Stimulated activated CD4-positive, alpha-beta T cell treated with anti-CD3 and anti-CD28 coated beads, Interleukin-4, amount 100 ng/mL, for 24 hours (primary cell): ENCODE measurements at regions not wholly inside any gene's neighbourhood (a gene's known extent, or its start where the extent isn't known, plus 50 kb on each side); places are given as distances from the start of the nearest gene placed in this dataset.

Experiments
- DNase-seq: peaks from one replicate; pipeline ENCODE4 v3.0.0-alpha.2; 2020

DNA sequence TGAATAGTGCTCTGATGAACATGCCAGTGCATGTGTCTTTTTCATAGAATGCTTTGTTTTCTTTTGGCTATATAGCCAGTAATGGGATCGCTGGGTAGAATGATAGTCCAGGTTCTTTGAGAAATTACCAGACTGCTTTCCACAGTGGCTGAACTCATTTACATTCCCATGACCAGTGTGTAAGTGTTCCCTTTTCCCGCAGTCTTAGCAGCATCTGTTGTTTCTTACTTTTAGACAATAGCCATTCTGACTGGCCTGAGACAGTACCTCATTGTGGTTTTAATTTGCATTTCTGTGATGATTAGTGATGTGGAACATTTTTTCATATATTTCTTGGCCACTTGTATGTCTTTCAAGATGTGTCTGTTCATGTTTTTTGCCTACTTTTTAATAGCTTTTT lies 784.5 kb downstream of the USP25 start:
- DNase-seq, result no peak

DNA sequence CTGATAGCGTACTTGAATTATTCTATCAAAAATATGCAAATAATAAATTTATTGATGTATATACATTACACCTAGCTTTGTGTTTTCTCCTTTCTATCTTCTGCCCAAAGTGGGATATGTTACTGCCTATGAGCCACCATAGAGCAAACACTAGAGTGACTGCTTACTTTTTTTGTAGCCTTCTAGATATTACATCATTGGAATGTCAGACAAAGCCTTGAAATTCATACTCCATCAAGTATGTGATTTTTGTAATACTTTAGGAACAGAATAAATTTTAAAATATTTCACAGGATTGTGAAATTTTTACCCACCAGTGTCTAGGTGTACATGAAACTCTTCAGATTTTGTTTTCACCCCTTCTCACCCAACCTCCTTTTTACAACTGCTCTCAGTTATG lies 787.6 kb downstream of the USP25 start:
- no peak for DNase-seq

DNA sequence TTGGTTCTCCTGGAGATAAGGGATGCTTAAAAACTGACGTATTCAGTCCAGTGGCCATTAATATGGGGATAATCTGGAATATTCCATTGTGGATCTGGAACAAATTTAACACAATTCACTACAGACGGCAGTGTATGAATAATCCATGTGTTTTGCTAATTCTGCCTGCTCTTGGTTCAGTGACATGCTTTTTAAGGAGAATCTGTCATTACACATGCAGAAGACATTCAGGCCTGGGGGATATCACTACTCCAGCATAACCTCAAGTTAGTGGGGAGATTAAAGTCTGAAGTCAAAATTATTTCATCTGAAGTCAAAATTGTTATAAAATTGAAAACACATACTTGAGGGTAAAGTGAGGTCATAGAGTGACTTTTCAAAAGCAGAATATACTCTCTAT lies 789.3 kb downstream of the USP25 start:
- DNase-seq, result no peak

DNA sequence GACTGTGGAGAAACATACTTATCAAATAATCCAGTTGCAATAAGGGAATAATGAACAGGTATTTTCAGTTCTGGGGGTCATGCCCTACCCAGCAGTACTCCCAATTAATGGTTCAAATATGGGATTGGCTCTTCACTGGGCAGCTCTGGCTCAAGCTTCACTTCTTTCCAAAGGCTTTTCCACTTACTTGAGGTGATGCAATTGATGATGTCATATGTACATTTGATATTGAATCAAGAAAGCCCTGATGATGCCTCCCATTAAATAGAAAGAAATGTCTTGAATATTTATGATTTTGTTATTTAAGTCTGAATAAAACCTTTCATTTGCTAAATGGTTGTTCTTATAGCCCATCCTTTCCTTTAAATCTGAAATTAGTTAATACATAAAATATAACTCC lies 789.9 kb downstream of the USP25 start:
- DNase-seq, result no peak

DNA sequence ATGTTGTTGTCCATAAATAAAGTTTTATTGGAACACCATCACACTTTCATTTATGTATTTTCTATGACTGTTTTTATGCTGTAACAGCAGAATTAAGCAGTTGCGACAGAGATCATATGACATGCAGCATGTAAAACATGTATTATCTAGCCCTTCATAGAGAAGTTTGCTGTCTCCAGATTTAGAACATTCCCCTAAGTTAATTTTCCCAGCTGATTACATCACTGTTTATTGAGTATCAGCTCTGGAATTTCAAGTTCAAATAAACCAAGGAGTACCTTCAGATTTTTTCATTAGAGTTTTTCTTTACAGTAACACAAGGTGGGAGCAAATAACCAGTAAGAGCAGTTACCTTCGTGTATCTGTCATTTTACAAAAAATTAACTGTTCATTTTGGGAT lies 792.8 kb downstream of the USP25 start:
- no peak for DNase-seq

DNA sequence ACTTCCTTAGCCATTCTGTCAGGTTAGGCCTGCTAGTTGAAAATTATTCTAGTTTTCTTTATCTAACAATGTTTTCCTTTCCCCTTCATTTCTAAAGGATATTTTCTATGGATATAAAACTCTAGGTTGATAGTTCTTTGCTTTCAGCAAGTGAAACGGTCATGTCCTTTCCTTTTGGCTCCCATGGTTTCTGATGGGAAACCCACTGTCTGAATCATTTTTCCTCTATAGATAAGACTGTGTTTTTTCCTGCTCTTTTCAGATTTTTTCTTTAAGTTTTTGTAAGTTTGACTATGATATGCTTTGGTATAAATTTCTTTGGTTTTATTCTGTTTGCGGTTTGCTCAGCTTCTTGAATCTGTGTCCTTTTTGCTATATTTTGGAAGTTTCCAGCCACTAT lies 800.9 kb downstream of the USP25 start:
- DNase-seq, result no peak

DNA sequence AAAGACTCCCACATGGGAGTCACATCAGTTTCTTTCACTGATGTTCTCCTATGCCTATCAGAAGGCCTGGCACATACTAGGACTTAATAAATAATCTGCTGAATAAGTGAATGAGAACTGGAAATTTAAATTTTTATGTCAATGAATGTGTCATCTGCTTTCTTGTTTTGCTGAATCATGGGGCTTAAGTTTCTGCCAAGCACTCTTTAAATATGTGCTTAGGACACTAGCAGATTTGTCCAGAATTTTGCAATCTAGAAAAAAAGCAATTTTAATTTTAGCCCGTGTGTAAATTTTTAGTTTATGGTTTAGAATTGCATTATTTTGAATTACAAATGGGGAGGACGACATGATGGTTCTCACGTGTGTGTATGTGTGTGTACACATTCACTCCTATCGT lies 803.1 kb downstream of the USP25 start:
- no peak for DNase-seq

DNA sequence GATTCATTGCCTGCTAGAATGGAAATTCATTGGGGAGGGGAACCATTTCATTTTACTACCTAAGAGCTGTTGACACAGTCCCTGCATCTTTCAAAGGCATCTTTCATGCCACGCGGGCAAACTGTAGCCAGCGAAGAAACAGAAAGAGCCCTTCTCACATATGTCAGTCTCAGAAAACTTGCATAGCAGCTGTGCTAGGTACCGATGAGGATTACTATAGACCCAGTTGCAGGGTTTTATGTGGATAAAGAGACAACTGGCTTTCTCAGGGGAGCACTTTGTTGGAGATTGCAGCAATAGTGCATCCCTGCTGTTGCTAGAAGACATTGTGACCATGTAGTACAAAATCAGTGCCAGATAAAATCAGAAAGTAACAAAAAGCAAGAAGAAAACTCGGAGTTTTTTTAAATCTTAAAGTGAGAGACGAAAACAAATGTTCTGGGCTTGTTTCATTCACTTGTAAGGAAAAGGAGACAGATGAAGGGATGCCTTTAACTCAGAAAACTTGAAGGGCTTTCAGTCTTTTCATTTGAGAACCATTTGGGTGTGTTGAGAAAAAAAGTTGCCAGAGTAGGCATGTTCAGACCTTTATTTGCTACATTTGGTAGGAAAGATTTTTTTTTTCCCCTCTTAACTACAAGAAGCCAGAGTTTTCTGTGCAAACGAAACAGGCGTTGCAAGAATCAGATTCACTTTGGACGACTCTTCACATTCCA lies 804.1 kb downstream of the USP25 start:
- DNase-seq, result no peak

DNA sequence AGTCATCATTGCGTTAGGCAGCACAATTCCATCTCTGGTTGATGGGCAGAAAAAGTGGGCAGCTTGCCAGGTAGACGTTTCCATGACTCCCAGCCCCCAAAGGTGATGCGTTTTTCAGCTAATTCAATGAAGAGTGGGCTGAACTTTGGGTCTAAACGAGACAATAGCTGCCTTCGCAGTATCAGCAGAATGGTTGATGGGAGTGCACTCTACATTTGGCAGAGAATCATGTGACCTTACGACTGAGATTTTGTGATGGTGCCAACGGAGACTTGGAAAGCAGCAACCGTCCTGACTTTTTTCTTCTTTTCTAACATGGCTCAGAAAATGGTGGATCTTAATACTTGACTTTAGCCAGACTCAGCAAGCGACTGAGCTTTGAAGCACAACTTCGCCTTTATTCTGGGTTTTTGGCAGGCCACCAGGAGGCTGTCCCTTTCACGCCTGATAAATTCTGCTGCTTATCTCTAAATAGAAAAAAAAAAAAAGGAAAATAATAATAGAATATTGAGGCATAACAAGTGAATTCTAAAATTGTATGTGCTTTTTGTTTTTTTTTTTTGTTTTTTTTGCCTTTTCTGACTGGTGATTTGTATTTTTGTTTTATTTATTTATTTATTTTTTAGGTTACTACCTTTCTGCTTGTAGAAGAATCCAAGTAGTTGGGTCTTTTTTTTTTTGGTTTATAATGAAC lies 804.8 kb downstream of the USP25 start:
- DNase-seq, result no peak

DNA sequence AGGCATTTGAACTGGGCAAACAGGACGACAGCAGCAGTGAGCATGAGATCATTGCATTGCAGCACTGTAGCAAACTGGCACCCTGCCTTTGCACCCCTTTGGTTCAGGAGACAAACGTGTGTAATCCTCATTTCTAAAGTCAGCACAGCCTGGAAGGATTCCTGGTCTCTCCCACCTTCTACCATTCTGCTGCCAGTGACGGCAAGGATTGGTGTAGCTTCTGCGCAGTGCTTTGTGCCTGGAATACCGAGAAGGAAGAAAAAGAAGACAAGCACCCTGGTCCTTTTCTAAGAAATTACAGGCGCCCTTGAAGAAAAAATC lies 805.3 kb downstream of the USP25 start:
- no peak for DNase-seq

DNA sequence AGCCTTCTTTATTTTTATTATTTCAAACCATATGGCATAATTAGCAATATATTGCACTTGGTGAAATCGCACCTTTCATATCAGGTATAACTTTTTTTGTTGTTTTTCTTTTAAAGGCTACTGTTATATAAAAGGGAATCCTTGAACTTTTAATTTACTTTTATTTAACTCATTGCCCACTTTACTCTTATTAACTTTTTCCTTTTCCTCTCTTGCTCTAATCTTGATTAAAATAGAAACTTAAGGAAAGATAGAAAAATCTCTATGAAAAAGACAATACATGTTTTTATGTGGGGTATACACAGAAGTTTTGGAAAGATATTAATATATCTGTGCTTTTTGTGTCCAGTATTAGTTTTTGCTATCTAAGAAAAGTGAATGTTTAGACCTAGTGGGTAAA lies 805.8 kb downstream of the USP25 start:
- no peak for DNase-seq

DNA sequence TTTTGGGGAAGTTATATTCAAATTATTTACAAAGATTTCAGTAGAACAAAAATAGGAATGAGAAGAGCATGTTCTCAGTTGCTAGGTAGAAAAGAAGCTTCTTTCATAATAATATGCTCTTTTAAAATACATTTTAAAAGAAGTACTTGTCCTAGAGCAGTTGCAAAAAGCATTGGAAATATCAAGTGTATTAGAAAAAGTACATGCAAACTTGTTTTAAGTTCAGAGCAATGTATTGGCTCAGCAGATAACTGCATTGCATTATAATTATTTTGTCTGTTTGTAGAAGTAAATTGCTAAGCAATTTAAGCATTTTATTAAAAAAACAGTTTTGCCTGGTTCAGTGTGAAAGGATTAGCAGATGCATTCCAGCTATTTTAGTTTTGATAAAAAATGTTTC lies 806.4 kb downstream of the USP25 start:
- DNase-seq, result no peak

DNA sequence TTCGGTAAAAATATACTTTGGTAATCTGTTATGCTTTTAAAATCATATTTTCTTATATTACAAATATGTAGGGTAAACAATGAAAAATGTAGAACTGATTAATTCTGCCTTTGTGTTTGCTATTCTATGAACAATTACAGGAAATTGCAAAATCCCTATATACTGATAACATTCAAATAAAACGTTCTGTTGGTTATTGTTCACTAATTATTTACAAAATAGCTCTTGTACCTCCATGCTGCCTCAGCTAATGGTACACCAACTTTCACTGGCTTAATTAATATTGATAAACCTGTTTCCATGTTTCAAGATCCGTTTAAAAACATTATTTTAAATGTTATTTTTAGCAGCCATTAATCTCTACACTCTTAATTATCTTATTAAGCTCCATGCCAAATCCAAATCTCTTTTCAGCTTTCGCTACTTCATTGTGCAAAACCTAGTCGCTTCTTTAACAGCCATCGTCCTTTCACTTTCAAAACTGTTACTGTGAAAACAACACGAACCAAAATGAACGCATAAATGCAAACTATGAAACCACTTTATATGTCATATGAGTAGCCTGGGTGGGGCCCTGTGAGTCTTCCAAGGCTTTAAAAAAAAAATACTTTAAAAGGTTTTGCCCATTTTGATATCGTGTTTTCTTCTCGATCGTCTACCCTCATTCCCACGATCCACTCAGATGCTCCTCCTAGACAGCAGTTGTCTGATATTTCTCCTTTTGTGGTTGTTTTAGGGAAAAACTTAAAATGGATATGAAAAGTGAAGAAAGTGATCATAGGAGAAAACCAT lies 807.1 kb downstream of the USP25 start:
- DNase-seq, result no peak

DNA sequence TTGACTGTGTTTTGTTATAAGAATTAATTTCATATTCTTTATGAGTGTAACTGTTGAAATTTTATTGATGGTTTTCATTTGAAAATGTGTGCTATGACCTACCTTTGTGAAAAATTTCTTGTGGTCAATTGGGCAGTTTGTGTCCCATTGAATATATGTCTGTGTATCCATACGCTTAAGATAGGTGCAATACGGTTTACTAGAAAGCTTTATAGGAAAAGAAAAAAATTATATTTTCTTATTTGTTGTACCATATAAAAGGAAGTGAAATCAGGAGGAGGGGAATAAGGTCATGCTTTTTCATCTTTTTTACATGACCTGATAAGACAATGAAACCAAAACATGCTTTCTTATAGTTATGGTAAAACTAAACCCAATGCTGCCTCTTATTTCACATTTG lies 807.7 kb downstream of the USP25 start:
- DNase-seq, result no peak

DNA sequence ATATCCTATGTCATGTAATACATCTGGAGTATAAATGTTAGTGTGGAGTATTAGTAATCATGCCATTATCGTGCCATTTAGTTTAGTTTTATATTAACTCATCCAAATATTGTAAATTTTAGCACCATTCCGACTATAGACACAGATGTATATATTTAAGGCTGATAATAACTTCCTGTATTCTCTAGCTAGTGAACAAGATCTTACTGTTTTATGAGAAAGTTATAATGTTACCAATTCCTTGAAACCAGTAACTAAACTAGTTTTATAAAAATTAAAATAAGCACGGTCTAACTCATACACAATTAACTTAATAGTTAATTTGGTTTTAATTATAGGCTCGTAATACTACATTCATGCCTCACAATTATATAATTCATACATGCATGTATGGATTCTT lies 808.6 kb downstream of the USP25 start:
- DNase-seq, result no peak

DNA sequence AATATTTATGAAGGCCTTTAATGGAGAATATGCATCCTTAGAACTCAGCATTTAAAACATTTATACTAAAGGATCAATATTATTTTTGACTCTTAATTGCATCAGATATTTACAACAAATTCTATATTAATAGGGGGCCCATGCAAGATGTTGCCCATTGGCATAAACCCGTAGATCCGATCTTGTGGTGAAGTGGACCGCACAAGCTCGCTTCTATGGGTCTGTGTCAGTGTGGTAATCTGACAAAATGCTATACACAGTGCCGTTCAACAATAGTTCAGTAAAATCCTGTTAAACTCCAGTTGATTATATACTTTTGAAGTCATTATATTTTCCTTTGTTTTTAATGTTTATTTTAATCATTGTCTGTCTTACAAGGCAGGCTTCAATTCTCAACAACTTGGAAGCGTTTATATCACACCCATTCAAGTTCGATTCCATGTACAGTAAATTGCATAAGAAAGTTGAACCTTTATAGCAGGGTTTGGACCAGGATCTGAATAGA lies 809.2 kb downstream of the USP25 start:
- no peak for DNase-seq

DNA sequence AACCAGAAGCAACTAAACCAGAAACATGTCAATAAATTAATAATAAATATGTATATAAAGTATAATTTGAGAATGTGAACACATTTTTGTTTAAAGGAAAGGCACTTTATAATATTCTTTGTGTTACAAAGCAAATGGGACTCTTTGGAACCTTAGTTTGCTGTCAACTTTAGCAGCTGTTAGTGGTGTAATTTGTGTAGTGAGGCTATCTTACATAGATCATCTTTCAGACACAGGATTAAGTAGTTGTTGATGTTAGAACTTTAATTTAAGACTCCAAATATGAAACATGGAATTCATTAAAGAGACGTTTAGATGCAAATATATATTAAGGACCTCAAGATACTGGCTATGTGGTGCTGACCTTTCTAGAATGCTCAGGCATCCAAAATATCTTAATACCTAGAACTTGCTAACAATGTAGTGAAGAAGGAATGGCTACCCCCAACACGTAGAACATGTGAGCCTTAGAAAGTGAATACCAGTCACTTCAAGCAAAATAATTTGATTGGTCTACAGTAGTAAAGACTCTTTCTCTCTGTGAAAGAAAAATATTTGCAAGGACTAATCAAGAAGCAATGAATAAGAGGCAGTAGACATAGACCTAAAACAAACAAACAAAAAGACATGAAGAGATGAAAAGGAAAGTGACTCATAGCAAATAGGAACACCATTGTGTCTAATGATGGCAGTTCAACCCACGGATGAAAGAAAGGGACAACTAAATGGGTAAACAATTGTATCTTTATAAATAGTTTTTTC lies 811.4 kb downstream of the USP25 start:
- DNase-seq, result no peak

DNA sequence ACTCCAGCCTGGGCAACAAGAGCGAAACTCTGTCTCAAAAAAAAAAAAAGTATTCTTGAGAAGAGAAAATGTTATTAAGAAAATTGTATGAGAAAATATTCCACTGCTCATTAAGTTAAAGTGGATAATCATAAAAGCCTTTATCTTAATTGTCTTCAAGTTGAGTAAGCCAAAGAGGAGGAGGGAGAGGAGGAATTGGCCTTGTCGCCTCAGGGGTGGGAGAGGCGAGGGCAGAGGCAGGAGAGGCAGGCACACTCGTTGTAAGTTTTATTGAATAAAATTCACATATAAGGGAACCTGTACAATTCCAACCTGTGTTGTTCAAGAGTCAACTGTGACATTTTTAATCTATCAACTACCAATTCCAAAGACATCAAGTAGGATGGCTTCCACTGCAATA lies 820.3 kb downstream of the USP25 start:
- no peak for DNase-seq

DNA sequence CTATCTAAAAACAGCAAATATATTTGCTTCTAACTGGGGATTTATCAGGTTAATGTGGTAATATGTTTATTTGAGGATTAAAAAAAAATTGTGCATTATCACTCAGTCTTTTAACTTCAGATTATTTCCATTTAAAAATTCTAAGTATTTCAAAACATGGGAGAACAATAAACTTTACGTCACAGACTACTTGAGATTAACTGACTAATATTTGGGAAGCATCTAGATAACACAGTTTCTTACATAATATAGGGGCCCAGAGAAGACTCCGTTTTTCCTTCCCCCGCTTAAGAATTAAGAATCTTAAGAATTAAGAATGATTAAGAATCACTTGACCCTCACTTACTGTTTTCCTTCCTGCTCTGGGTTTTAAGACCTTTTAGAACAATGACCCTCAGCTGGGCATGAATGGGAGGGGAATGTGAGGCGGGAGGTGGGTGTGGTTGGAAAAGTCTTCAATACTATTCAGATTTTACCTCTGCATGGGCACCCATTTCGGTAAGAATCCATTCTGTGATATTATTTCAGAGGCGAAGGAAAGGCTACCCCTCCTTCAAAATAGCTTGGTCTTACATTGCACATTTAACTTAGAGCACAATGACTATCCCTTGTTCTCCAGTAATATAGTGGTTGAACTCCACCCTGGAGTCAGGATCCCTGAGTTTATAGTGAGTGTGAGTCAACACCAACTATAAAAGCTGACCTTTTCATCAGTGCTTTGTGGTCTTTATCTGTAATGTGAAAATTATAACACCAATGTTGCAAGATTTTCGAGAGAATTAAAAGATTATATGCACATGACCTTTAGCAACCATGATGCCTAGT lies 821.3 kb downstream of the USP25 start:
- no peak for DNase-seq

DNA sequence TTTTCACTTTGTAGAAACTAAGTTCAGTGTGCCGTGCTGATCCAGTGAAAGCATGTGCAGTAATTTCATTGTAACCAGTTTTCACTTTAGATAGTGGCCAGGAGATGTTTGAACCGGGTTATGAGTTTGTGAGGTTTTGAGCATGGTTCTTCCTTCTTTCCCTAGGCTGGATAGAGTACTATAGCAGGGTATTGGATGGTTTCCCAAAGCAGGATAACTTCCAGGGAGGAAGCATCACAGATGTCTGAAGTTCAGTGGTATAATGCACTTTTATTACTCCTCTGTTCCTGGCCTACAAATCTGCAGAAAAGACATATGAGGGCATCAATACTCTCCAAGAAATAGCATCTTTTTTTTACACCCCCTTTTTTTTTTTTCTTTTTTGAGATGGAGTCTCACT lies 823.1 kb downstream of the USP25 start:
- no peak for DNase-seq

DNA sequence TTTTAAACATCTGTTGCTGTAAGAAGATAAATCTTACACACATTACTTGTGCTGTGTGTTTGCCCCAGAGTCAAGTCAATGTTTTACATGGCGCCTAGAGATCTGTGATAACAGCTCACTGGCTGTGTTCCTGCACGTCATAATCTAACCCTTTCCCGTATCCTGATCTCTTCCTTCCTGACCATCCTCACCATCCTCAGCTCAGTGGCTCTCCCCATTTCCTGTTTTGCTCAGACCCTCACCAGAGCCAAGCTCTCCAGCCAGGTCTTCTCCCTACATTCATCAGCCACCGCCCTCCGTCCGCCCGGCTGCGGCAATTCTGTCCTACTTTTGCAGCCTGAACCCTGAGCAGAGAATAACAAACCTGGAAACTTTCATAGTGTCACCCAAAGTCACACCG lies 824.7 kb downstream of the USP25 start:
- DNase-seq, result no peak

DNA sequence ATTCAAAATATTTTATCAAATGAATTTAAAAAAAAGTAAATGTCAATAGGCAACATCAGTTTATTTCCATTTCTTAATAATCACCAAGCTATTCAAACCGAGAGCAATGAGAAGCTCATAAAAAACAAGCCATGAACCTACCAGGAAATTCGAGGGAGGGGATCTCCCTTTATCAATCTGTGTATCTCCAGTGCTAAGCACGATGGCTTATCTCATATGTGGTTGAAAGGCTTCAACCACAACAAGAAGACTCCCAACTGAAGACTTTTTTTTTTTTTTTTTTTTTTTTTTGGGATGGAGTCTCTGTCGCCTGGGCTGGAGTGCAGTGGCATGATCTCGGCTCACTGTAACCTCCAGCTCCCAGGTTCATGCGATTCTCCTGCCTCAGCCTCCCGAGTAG lies 833.3 kb downstream of the USP25 start:
- DNase-seq, result no peak
